ENCODE measurements at regions not wholly inside any gene's neighbourhood (a gene's known extent, or its start where the extent isn't known, plus 50 kb on each side); places are given as distances from the start of the nearest gene placed in this dataset.

- TF ChIP-seq ZFX (IDR thresholded peaks at IDR 0.05) (no peak), CTCF (conservative IDR thresholded peaks at IDR 0.05) (no peak)
- H3K27ac ChIP-seq = no peak overlapping the region
Measured at GRCh38 chr16:85187002-85187401, 74.7 kb upstream of the CIBAR2 start.

- TF ChIP-seq CTCF (conservative IDR thresholded peaks at IDR 0.05) (no peak), ZFX (IDR thresholded peaks at IDR 0.05) (no peak)
- H3K27ac ChIP-seq = no peak overlapping the region
Measured at GRCh38 chr16:85187447-85187846, 75.2 kb upstream of the CIBAR2 start.

GRCh38 chr16:85187886-85188285, 75.6 kb upstream of the CIBAR2 start:
- TF ChIP-seq ZFX (IDR thresholded peaks at IDR 0.05) (no peak), CTCF (conservative IDR thresholded peaks at IDR 0.05) (no peak)
- no peak overlapping the region for H3K27ac ChIP-seq

GRCh38 chr16:85188822-85189672, 76.8 kb upstream of the CIBAR2 start:
- H3K27ac ChIP-seq = no peak overlapping the region
- TF ChIP-seq CTCF (conservative IDR thresholded peaks at IDR 0.05) (no peak), ZFX (IDR thresholded peaks at IDR 0.05) (no peak)

- H3K27ac ChIP-seq = no peak overlapping the region
- TF ChIP-seq ZFX (IDR thresholded peaks at IDR 0.05) = no peak
- TF ChIP-seq CTCF (conservative IDR thresholded peaks at IDR 0.05) = no peak
Measured at GRCh38 chr16:85190572-85190971, 78.3 kb upstream of the CIBAR2 start.

- H3K27ac ChIP-seq = no peak overlapping the region
- TF ChIP-seq ZFX (IDR thresholded peaks at IDR 0.05) = no peak
- TF ChIP-seq CTCF (conservative IDR thresholded peaks at IDR 0.05) = no peak
Measured at GRCh38 chr16:85191341-85191965, 79.2 kb upstream of the CIBAR2 start.

All from C4-2B (cell line).